ENCODE measurements at regions not wholly inside any gene's neighbourhood (a gene's known extent, or its start where the extent isn't known, plus 50 kb on each side); places are given as distances from the start of the nearest gene placed in this dataset.
A peak's percentile ranks its signal among the peaks of the same experiment; 100 is the strongest.

GRCh38 chr9:16202221-16202620 is 649.4 kb downstream of the CCDC171 start:
- no peak for TF ChIP-seq EZH2 (IDR thresholded peaks at IDR 0.05)
- TF ChIP-seq EZH2phosphoT487 (IDR thresholded peaks at IDR 0.05): no peak
- TF ChIP-seq, protein P1, sequence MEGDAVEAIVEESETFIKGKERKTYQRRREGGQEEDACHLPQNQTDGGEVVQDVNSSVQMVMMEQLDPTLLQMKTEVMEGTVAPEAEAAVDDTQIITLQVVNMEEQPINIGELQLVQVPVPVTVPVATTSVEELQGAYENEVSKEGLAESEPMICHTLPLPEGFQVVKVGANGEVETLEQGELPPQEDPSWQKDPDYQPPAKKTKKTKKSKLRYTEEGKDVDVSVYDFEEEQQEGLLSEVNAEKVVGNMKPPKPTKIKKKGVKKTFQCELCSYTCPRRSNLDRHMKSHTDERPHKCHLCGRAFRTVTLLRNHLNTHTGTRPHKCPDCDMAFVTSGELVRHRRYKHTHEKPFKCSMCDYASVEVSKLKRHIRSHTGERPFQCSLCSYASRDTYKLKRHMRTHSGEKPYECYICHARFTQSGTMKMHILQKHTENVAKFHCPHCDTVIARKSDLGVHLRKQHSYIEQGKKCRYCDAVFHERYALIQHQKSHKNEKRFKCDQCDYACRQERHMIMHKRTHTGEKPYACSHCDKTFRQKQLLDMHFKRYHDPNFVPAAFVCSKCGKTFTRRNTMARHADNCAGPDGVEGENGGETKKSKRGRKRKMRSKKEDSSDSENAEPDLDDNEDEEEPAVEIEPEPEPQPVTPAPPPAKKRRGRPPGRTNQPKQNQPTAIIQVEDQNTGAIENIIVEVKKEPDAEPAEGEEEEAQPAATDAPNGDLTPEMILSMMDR (IDR thresholded peaks at IDR 0.05): no peak
- no peak overlapping the region for H3K27ac ChIP-seq
- no peak for DNase-seq (ENCODE audit: low spot score)
- Mint-ChIP-seq H3K27me3 (ENCODE audit: insufficient read depth, low read depth) (peaks cover 9% of the 10 kb centered on the region), H3K27ac (no peak overlapping the region), H3K4me1 (peaks cover 30% of the 10 kb centered on the region), H3K36me3 (peaks cover 2% of the 10 kb centered on the region), H3K9me3 (peaks cover 10% of the 10 kb centered on the region), H3K4me3 (peak overlapping the region; percentile 5)
- H3K4me2 ChIP-seq: no peak overlapping the region
- no peaks in the 10 kb centered on the region for H3K27me3 ChIP-seq
- H3K4me3 ChIP-seq: no peak overlapping the region
- H3K9me3 ChIP-seq (ENCODE audit: low read depth): no peaks in the 10 kb centered on the region
- H3K79me2 ChIP-seq (ENCODE audit: low read depth): no peaks in the 10 kb centered on the region
- peaks cover 3% of the 10 kb centered on the region for H3K4me1 ChIP-seq
- no peak overlapping the region for H2AFZ ChIP-seq (replicated peaks)
- H3K9ac ChIP-seq: no peak overlapping the region
- H3F3A ChIP-seq (ENCODE audit: low read depth): no peaks in the 10 kb centered on the region
- H4K20me1 ChIP-seq (ENCODE audit: low read depth): no peaks in the 10 kb centered on the region
- H3K36me3 ChIP-seq: no peaks in the 10 kb centered on the region

DNA sequence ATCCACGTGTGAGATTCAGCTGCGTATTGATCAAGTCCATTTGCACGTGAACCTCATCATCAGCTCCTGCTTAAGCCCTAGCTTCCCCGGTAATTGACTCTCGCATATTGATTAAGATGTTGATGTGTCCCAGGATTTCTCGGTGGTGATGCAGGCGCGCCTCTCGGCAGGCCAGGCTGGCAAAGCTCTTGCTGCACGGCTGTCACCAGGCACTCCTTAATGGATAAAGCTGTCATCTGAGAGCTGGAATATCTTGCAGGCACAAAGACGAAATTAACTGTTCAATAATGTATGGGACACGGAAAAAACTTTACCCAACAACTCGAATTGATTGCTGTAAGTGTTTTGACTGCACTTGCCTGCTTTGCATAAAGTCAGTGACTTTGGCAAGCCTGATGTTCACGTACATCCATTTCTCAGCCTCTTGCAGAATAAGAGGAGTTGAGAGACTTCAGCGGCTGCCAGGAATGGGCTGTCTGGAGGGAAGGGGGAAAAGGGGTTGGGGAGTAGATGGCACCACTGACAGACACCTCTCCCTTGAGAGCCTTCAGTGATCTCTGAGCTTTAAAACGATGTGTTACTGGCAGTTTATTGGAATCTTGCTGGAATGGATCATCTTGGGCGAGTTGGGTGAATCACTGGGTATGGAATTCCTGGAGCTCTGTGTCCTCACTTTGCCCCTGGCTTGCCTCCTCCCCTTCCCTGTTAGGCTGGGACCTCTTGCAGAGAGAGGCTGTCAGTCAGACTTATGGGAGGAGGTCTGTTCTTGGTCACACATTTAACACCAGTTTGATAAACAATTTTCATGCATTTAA is 650.3 kb downstream of the CCDC171 start:
- H2AFZ ChIP-seq (replicated peaks): no peak overlapping the region
- DNase-seq (ENCODE audit: low spot score): peak; percentile 31

GRCh38 chr9:16203729-16204573 is 651.1 kb downstream of the CCDC171 start:
- H3K4me1 ChIP-seq: peaks cover 3% of the 10 kb centered on the region
- DNase-seq (ENCODE audit: low spot score): no peak
- TF ChIP-seq EZH2phosphoT487 (IDR thresholded peaks at IDR 0.05): no peak
- TF ChIP-seq, protein P1 (IDR thresholded peaks at IDR 0.05): no peak
- no peak for TF ChIP-seq EZH2 (IDR thresholded peaks at IDR 0.05)
- H3F3A ChIP-seq (ENCODE audit: low read depth): no peaks in the 10 kb centered on the region
- H3K9ac ChIP-seq: no peak overlapping the region
- no peak overlapping the region for H3K4me3 ChIP-seq
- H3K27me3 Mint-ChIP-seq (ENCODE audit: insufficient read depth, low read depth): peaks cover 7% of the 10 kb centered on the region
- peaks cover 2% of the 10 kb centered on the region for H3K36me3 Mint-ChIP-seq
- H3K4me3 Mint-ChIP-seq: no peak overlapping the region
- H3K79me2 ChIP-seq (ENCODE audit: low read depth): no peaks in the 10 kb centered on the region
- no peaks in the 10 kb centered on the region for H4K20me1 ChIP-seq (ENCODE audit: low read depth)
- no peak overlapping the region for H2AFZ ChIP-seq (replicated peaks)
- H3K27ac Mint-ChIP-seq: no peak overlapping the region
- H3K36me3 ChIP-seq: no peaks in the 10 kb centered on the region
- H3K27ac ChIP-seq: no peak overlapping the region
- no peaks in the 10 kb centered on the region for H3K27me3 ChIP-seq
- no peaks in the 10 kb centered on the region for H3K9me3 ChIP-seq (ENCODE audit: low read depth)
- H3K4me1 Mint-ChIP-seq: peaks cover 33% of the 10 kb centered on the region
- no peak overlapping the region for H3K4me2 ChIP-seq
- peaks cover 10% of the 10 kb centered on the region for H3K9me3 Mint-ChIP-seq

More for the DNA sequence above, 650.3 kb downstream of the CCDC171 start:
- H3K4me2 ChIP-seq: no peak overlapping the region
- no peak overlapping the region for H3K4me3 ChIP-seq
- H3K79me2 ChIP-seq (ENCODE audit: low read depth): no peaks in the 10 kb centered on the region
- Mint-ChIP-seq H3K4me3 (no peak overlapping the region), H3K36me3 (peaks cover 2% of the 10 kb centered on the region), H3K4me1 (peaks cover 33% of the 10 kb centered on the region), H3K27ac (no peak overlapping the region), H3K27me3 (ENCODE audit: insufficient read depth, low read depth) (peaks cover 7% of the 10 kb centered on the region), H3K9me3 (peaks cover 10% of the 10 kb centered on the region)
- no peak overlapping the region for H3K9ac ChIP-seq
- peaks cover 3% of the 10 kb centered on the region for H3K4me1 ChIP-seq
- no peaks in the 10 kb centered on the region for H3K9me3 ChIP-seq (ENCODE audit: low read depth)
- H3K27ac ChIP-seq: no peak overlapping the region
- no peak for TF ChIP-seq EZH2phosphoT487 (IDR thresholded peaks at IDR 0.05)
- TF ChIP-seq, protein P1 (IDR thresholded peaks at IDR 0.05): no peak
- no peaks in the 10 kb centered on the region for H3K27me3 ChIP-seq
- no peaks in the 10 kb centered on the region for H4K20me1 ChIP-seq (ENCODE audit: low read depth)
- no peaks in the 10 kb centered on the region for H3K36me3 ChIP-seq
- no peaks in the 10 kb centered on the region for H3F3A ChIP-seq (ENCODE audit: low read depth)
